GM12878 (cell line): ENCODE measurements at regions not wholly inside any gene's neighbourhood (a gene's known extent, or its start where the extent isn't known, plus 50 kb on each side); places are given as distances from the start of the nearest gene placed in this dataset.

ENCODE experiments used
- ATAC-seq: fragments of 200-7000 bp; cut with Tn5 transposase; 3 replicates; pipeline ENCODE4 v1.9.1; 2020; ENCODE audit warnings: mild to moderate bottlenecking, moderate library complexity
- BruUV-seq: library from RNA; stranded (reverse); fragments of 400-500 nt; replicated peaks from 2 replicates; lab custom pipeline; 2021; lab: Mats Ljungman, UMichigan
- CTCF ChIA-PET: fragments of 300-600 bp; sonication (Branson Sonifier 250); formaldehyde crosslinking; extraction: SDS; loops from one replicate; lab custom pipeline; 2021; ENCODE audit warnings: inconsistent platforms; lab: Yijun Ruan, JAX
- POLR2A ChIA-PET: fragments of 350-600 bp; formaldehyde crosslinking; extraction: SDS; loops from one replicate; lab custom pipeline; 2021; ENCODE audit warnings: inconsistent platforms; lab: Charles Lee
- RAD21 ChIA-PET: fragments of 300-600 bp; sonication (Branson Sonifier 250); formaldehyde crosslinking; loops from one replicate; lab custom pipeline; 2023; ENCODE audit warnings: antibody characterized with exemption; ENCODE audit not compliant: unreplicated experiment; lab: Charles Lee
- SMC1A ChIA-PET: fragments of 300-600 bp; sonication (Branson Sonifier 250); formaldehyde crosslinking; loops from one replicate; lab custom pipeline; 2023; ENCODE audit not compliant: unreplicated experiment, uncharacterized antibody; lab: Charles Lee
- DNase-seq: peaks from one replicate; pipeline ENCODE4 v3.0.0-alpha.2; 2011; ENCODE audit warnings: low read depth, low spot score
- FAIRE-seq: peaks from 3 replicates; lab custom pipeline; 2011; peaks lifted over from hg19 to GRCh38; lab: Jason Lieb, UNC
- H2AFZ ChIP-seq: 2 replicates; pipeline ENCODE4 v1.6.0; 2011; ENCODE audit warnings: low read depth, low read length, control low read depth; ENCODE audit not compliant: control insufficient read depth
- H3K27ac ChIP-seq: 2 replicates; pipeline ENCODE4 v1.5.1; 2011; ENCODE audit warnings: control low read depth; ENCODE audit not compliant: control insufficient read depth, insufficient read depth
- H3K27me3 ChIP-seq, 2 experiments: replicated peaks in 1 of 2; 2 replicates each; pipeline versions ENCODE4 v1.6.0 to v1.6.1; 2011; ENCODE audit warnings: low read length in 1 of 2; ENCODE audit not compliant: control insufficient read depth in 2 of 2, insufficient read depth in 2 of 2
- H3K36me3 ChIP-seq, 2 experiments: 2 replicates each; pipeline ENCODE4 v1.5.1; 2011; ENCODE audit warnings: low read length in 1 of 2; ENCODE audit not compliant: control insufficient read depth in 2 of 2, insufficient read depth in 2 of 2
- H3K4me1 ChIP-seq: 2 replicates; pipeline ENCODE4 v1.6.1; 2011; ENCODE audit warnings: mild to moderate bottlenecking, low read length, moderate library complexity, mixed read lengths; ENCODE audit not compliant: control insufficient read depth, insufficient read depth
- H3K4me2 ChIP-seq: 2 replicates; pipeline ENCODE4 v1.6.0; 2011; ENCODE audit warnings: control low read depth; ENCODE audit not compliant: control insufficient read depth, insufficient read depth
- H3K4me3 ChIP-seq: fragments of 200-600 bp; sonication (generic); 2 replicates; pipeline ENCODE4 v1.5.1; 2016
- H3K79me2 ChIP-seq: 2 replicates; pipeline ENCODE4 v1.6.0; 2011; ENCODE audit warnings: low read length; ENCODE audit not compliant: control insufficient read depth, insufficient read depth
- H3K9ac ChIP-seq: 2 replicates; pipeline ENCODE4 v1.8.0; 2011; ENCODE audit warnings: low read length, control low read depth, mixed read lengths; ENCODE audit not compliant: control insufficient read depth, insufficient read depth
- H3K9me3 ChIP-seq: replicated peaks from 3 replicates; pipeline ENCODE4 v1.5.1; 2011; ENCODE audit warnings: mild to moderate bottlenecking, low read length; ENCODE audit not compliant: control insufficient read depth, insufficient read depth
- H4K20me1 ChIP-seq: 2 replicates; pipeline ENCODE4 v1.6.0; 2011; ENCODE audit not compliant: control insufficient read depth, insufficient read depth
- CEBPB ChIP-seq, 2 experiments: fragments of 150-350 bp in 1 of 2; IDR thresholded peaks; 2 replicates each; pipeline ENCODE4 v1.6.1; 2012 to 2014; ENCODE audit warnings: low read depth in 2 of 2, low read length in 2 of 2, borderline replicate concordance in 1 of 2, inconsistent platforms in 1 of 2
- CEBPZ ChIP-seq: fragments of 150-350 bp; IDR thresholded peaks from 2 replicates; pipeline ENCODE4 v1.6.1; 2016; ENCODE audit warnings: low read depth, low read length
- CHD4 ChIP-seq: fragments of 200-600 bp; sonication (generic); IDR thresholded peaks from 2 replicates; pipeline ENCODE4 v1.6.1; 2016; ENCODE audit warnings: mild to moderate bottlenecking
- FOXM1 ChIP-seq: IDR thresholded peaks from 2 replicates; pipeline ENCODE4 v1.6.1; 2012; ENCODE audit warnings: low read depth, mild to moderate bottlenecking, inconsistent platforms, low read length, moderate library complexity
- MLLT1 ChIP-seq: fragments of 450-650 bp; IDR thresholded peaks from 2 replicates; pipeline ENCODE4 v1.6.1; 2016; ENCODE audit warnings: mild to moderate bottlenecking
- MYB ChIP-seq: fragments of 150-350 bp; IDR thresholded peaks from 2 replicates; pipeline ENCODE4 v1.6.1; 2014; ENCODE audit warnings: mild to moderate bottlenecking, low read depth, low read length, borderline replicate concordance
- RBBP5 ChIP-seq: fragments of 200-600 bp; sonication (generic); conservative IDR thresholded peaks from 2 replicates; pipeline ENCODE4 v1.6.1; 2016
- REST ChIP-seq: IDR thresholded peaks from 2 replicates; pipeline ENCODE4 v1.6.1; 2012; ENCODE audit warnings: mild to moderate bottlenecking, low read depth, low read length
- SMARCA5 ChIP-seq: fragments of 450-650 bp; IDR thresholded peaks from 2 replicates; pipeline ENCODE4 v1.6.1; 2017; ENCODE audit warnings: mild to moderate bottlenecking
- STAT1 ChIP-seq: fragments of 450-650 bp; conservative IDR thresholded peaks from 2 replicates; pipeline ENCODE4 v1.6.1; 2014; ENCODE audit warnings: antibody characterized with exemption, mild to moderate bottlenecking
- TCF3 ChIP-seq: IDR thresholded peaks from 2 replicates; pipeline ENCODE4 v1.6.1; 2012; ENCODE audit warnings: low read depth, mild to moderate bottlenecking, low read length, borderline replicate concordance; ENCODE audit not compliant: insufficient read depth
- ZBTB33 ChIP-seq: fragments of 450-650 bp; IDR thresholded peaks from 2 replicates; pipeline ENCODE4 v1.6.1; 2017; ENCODE audit warnings: mild to moderate bottlenecking
- ZNF274 ChIP-seq: IDR thresholded peaks from one replicate; pipeline ENCODE4 v1.8.0; 2011; ENCODE audit not compliant: insufficient read length, insufficient read depth
- WGBS: methylation state at CpG from one replicate; pipeline ENCODE4 v1.1.6; 2016; ENCODE audit warnings: low lambda C conversion rate; ENCODE audit not compliant: insufficient replicate concordance, insufficient coverage; ENCODE audit errors: missing lambda C conversion rate; 5-methylcytosine and 5-hydroxymethylcytosine counted together
- in situ Hi-C: fragments of 300-500 bp; cut with MboI; formaldehyde crosslinking; loops from 9 replicates; pipeline ENCODE4 v1.14.3; 2018; ENCODE audit warnings: mixed read lengths
- intact Hi-C: fragments of 100-400 bp; cut with micrococcal nuclease; formaldehyde crosslinking; loops from one replicate; pipeline ENCODE4 v1.14.2; 2022; ENCODE audit not compliant: unreplicated experiment

GRCh38 chr6:159512104-159512503 lies 180.9 kb downstream of the SOD2 start:
- Histone ChIP-seq H3K79me2 (no peaks in the 10 kb centered on the region), H3K27me3 (no peaks in the 10 kb centered on the region), H3K36me3 (no peaks in the 10 kb centered on the region), H3K9ac (no peak overlapping the region), H4K20me1 (no peaks in the 10 kb centered on the region), H2AFZ (no peak overlapping the region), H3K4me1 (no peaks in the 10 kb centered on the region), H3K9me3 (no peaks in the 10 kb centered on the region), H3K4me3 (no peak overlapping the region), H3K4me2 (no peak overlapping the region), H3K27ac (no peak overlapping the region)
- FAIRE-seq (no peak), DNase-seq (no peak), ATAC-seq (no peak)
- ChIA-PET RAD21 (no interaction called here), CTCF (no interaction called here), SMC1A (no interaction called here), POLR2A (no interaction called here)
- intact Hi-C loops = no loop called here
- TF ChIP-seq TCF3 = no peak
- TF ChIP-seq CHD4 = no peak
- no peak for TF ChIP-seq CEBPZ
- no peak for TF ChIP-seq ZNF274
- TF ChIP-seq MLLT1 = no peak
- no peak for TF ChIP-seq ZBTB33
- no peak for TF ChIP-seq RBBP5
- no peak for TF ChIP-seq STAT1
- no peak for TF ChIP-seq CEBPB (IDR thresholded peaks at IDR 0.05; ENCODE audit: borderline replicate concordance in 1 of 2, low read depth in 2 of 2, low read length in 2 of 2)
- TF ChIP-seq MYB = no peak
- no peak for TF ChIP-seq FOXM1
- no peak for TF ChIP-seq REST
- TF ChIP-seq SMARCA5 = no peak
- 21% methylated on average over 2 of the region's 2 CpGs for WGBS
- BruUV-seq = no TSS peak
- in situ Hi-C loops = no loop called here
